Activated CD8-positive, alpha-beta memory T cell treated with anti-CD3 and anti-CD28 coated beads, Interleukin-2, amount 50 U/mL, for 4 hours (primary cell): ENCODE measurements at regions not wholly inside any gene's neighbourhood (a gene's known extent, or its start where the extent isn't known, plus 50 kb on each side); places are given as distances from the start of the nearest gene placed in this dataset.

ENCODE experiments used
- DNase-seq: peaks from one replicate; pipeline ENCODE4 v3.0.0-alpha.2; 2020

- no peak for DNase-seq
Measured at GRCh38 chr3:13266005-13266404, 154.1 kb downstream of the NUP210 start.

DNA sequence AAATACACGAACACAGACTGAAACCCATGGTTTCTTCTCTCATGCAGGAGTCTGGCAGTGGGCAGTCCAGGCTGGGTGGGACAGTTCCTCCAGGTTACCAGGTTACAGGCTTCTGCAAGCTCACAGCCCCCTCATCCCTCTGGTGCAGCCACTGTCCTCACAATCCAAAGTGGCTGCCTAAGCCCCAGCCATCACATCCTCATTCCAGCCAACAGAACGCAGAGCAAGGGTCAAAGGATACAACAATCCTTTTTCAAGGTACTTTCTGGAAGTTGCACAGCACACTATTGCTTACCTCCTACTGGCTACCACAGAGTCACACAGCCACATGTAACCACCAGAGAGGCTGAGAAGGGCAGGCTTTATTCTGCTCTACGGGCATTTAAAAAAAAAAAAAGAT, 154.6 kb downstream of the NUP210 start:
- no peak for DNase-seq

GRCh38 chr3:13265016-13265415, 155.1 kb downstream of the NUP210 start:
- no peak for DNase-seq

GRCh38 chr3:13264468-13264795, 155.7 kb downstream of the NUP210 start:
- DNase-seq = no peak

DNA sequence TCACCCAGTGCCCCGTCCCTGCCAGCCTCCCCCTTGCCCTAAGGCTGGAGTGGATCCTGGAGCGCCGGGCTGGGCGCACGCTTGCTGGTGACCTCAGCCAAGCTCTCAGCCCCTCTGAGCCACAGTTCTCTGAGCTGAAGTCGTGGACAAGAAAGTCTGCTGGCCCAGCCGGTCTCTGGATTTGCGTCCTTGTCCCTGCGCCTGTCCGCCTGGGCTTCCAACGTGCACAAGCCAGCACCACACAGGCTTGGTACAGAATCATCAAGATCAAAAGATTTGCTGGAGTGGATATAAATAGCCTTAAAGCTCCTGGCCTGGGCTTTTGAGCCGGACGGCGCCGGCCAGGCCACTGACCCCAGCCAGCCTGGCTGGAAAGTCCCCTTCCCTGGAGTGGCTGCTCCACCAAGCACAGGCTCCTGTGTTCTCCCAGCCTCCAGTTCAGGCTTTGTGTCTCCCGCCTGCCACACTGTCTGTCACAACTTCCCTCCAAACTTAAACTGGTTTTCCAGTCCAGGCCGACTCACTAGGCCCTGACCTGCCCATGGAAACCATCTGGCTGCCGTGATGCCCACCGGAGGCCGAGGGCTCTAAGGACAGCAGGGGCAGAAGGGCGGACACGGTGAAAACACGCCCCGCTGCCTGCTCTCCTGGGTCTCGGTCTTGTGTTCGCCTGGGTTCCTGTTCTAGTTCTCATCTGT, 156.2 kb downstream of the NUP210 start:
- no peak for DNase-seq

- DNase-seq = no peak
Measured at GRCh38 chr3:13262493-13263211, 157.5 kb downstream of the NUP210 start.

DNA sequence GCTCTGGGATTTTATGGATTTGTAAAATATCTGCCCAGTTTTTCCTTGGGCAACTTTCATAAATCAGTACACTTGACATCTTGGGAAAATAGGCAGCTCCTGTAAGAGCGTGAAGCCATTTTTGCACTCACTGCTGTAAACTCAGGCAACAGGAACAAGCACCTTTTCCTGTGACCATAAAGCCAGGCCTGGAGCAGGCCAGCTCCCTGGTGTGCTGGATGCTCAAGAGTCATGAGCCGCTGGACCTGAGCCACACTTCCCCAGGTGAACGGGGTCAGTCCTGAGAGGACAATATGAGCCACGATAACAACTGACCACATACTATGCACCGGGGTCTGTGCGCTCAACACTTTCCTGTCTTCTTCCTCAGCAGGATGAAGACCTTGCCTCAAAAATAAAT, 158.2 kb downstream of the NUP210 start:
- no peak for DNase-seq

- no peak for DNase-seq
Measured at GRCh38 chr3:13261104-13261830, 158.9 kb downstream of the NUP210 start.

DNA sequence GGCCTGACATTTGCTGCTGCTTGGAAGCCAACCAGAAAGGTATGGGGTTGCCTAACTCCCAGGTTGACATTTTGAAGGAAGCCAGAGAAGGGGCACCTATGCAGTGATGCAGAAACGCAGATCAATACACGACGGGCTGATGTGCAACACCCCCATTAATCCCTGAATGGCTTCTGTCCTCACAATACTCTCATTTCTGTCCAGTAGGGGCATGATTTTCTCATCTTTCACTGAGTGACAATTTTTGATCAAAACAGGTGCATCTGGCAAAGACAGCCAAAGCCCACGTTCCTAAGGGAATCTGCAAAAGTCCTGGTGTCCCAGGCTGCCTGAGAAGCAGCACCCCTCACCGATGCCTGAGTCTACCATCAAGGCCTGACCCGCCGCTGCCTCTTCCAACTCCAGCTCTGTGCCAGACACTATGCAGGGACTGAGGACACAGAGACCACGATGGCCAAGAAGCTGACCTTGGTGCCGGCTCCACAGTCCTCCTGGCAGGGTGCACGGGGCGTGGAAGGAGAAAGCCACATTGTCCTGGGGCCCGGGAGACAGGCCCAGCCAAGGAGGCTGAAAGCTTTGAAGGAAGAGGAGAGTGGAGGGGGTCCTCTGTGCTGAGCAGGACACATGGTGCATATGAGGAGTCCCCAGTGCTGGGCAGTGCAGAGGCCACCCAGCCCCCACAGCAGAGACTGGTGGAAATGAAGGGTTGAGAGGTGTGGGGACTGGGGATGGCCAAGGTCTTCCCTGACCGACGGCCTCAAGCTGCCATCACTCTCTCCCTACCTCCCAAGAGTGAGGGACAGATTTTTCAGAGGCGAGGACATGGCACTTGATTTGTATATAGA, 159.6 kb downstream of the NUP210 start:
- DNase-seq = no peak

DNA sequence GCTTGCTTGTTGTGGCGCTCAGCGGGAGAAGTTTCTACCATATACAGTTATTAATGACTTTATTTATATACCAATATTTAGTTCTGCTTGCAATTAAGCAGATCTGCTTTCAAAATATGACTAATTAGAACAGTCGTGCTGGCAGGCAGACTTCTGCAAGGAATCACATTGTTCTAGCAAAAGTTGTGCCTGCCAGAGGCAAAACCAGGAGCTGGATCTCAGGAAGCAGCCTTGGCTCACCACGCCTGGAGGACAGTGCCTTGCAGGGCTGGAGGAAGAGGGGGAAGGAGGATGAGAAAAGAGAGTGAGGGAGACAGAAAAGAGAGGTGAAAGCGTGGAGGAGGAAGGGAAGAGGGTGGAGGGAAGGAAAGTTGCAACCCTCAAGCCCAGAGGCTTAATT, 160.3 kb downstream of the NUP210 start:
- no peak for DNase-seq

DNA sequence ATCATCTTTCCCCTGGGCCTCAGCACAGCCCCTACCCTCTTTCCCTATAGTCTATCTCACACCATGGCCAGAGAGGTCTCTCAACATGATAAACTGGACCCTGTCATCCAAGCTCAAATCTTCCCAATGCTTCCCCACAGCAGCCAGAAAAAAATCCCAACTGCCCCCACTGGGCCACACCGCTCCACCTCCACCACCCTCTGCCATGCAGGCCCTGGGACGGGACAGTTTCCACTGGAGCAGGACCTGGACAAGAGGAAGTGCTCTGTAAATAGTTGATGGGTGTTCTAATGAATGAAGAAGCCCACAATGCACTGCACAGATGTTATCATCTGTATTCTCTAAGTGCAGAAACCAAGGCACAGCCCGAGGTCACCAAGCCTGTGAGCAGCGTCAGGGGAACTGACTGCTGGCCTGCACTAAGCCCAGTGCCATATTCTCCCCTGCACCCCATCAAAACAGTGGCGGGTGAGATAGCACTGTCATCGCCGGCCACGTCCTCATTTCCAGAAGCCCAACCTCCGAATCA, 161.1 kb downstream of the NUP210 start:
- no peak for DNase-seq

DNA sequence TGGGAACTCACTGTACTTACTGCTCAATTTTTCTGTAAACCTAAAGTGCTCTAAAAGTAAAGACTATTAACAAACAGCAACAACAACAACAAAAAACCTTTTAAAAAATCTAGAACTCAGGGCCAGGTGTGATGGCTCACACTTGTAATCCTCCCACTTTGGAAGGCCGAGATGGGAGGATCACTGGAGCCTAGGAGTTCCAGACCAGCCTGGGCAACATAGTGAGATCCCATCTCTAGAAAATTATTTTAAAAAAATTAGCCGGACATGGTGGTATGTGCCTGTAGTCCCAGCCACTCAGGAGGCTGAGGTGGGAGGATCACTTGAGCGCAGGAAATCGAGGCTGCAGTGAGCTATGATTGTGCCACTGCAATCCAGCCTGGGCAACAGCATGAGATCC, 161.8 kb downstream of the NUP210 start:
- no peak for DNase-seq

DNA sequence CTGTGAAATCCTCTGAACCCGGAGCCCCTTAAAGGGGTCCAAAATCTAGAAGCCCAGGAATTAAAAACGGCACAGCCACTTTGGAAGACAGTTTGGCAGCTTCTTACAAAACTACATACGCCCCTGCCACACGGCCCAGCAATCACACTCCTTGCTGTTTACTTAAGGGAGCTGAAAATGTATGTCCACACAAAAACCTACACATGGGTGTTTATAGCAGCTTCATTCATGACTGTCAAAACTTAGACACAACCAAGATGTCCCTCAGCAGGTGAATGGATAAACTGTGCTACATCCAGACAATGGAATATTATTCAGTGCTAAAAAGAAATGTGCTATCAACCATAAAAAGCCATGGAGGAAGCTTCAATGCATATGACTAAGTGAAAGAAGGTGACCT, 162.5 kb downstream of the NUP210 start:
- DNase-seq = no peak

DNA sequence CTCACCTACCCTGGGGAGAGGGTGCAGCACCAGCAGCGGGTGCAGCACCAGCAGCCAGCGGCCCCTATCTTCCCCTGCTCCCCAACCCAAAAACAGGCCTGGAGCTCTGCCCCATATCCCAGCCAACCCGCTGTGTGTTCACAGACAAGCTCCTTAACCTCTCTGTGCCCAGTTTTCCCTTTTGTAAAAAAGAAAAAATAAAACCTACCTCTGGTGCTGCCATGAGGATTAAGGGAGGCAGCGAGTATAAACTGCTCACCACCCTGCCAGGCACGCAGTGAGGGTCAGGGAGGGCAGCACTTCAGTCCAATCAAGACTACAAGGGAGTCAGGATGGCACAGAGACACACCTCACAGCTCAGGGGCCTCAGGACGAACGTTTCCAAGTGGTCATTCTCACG, 163.3 kb downstream of the NUP210 start:
- DNase-seq = no peak

GRCh38 chr3:13254028-13254951, 165.8 kb downstream of the NUP210 start:
- no peak for DNase-seq

GRCh38 chr3:13253208-13253937, 166.7 kb downstream of the NUP210 start:
- no peak for DNase-seq

DNA sequence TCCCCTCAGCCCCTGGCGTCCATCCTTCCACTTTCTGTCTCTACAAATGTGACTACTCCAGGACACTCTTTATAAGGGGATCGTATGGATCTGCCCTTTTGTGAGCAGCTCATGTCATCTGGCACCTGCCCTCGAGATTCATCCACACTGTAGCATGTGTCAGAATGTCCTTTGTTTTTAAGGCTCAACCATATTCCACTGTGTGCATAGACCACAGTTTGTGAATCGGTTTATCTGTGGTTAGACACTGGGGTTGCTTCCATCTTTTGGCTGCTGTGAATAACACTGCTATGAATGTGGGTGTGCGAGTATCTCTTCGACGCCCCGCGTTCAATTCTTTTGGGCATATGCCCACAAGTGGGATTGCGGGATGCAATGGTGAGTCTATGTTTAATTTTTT, 167.9 kb downstream of the NUP210 start:
- DNase-seq = no peak

DNA sequence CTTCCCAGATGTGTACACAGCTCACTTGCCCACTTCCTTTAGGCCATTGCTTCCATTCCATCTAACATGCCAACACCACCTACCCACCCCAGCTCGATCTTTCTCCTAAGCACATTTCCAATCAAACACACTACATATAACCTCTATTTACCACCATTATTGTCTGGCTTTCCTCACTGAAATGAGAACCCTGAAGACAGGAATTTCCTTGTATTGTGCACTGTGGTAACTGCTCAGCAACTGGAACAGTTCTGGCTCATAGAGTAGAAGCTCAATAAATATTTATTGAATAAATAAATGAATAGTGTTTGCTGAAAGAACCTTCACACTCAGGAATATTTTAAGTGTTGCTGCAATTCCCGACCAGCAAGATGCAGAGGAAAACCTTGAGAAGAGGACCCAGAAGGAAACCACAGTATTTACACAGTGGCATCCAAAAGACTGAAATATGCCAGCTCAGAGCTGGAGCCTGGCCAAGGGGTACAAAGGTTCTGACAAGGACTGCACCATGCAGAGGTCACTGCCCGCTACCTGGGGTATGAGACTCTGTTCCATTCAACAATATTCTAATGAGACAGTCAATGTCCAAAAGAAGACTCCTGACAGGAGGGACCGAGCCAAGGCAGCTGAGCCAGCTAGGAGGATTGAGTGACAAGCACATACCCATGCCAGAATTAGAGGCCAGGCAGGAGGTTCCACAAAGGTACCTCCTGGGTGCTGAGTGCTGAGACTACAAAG, 168.8 kb downstream of the NUP210 start:
- no peak for DNase-seq

DNA sequence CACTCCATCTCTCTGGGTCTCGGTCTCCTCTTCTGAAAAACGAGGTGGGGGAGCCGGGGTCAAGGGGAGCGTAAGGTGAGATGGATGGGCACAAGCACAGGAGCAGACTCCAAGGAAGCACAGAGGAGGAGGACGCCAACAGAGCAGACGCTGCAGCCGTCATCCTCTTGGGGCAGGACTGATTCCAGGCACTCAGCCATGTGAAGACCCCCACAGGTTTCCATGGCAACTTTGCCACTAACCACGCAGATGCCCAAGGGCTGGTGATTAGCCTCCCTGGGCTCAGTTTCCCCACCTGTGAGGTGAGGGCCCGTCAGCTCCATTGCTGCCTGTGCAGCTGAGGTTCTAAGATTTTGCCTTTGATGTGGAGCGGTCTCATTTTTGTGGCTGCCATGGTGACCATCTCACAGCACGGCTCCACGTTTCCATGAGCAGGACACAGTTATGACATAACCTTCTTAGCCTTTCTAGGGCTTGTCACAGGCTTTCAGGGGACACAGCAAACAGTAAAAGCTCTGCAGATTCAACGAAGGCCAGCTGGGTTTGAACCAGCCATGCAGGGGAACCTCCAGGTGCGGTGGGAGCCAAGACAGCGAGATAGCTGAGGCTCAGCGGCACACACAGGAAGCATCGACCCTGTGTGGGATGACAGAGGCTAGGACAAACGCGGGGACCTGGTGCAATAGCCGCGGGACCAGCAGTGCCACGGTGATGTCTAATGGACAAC, 170.3 kb downstream of the NUP210 start:
- DNase-seq = no peak

- no peak for DNase-seq
Measured at GRCh38 chr3:13248640-13249039, 171.5 kb downstream of the NUP210 start.
